ENCODE measurements at regions not wholly inside any gene's neighbourhood (a gene's known extent, or its start where the extent isn't known, plus 50 kb on each side); places are given as distances from the start of the nearest gene placed in this dataset.
A peak's percentile ranks its signal among the peaks of the same experiment; 100 is the strongest.

GRCh38 chr18:57910817-57911216, 107.7 kb upstream of the ATP8B1 start:
- Histone ChIP-seq H3K23me2 (ENCODE audit: insufficient read length, low read depth, low read length, poor library complexity, severe bottlenecking) (no peaks in the 10 kb centered on the region), H2BK5ac (ENCODE audit: insufficient read length, low read length) (no peak overlapping the region), H2BK12ac (ENCODE audit: insufficient read length, low read depth, low read length) (no peak overlapping the region), H2BK15ac (ENCODE audit: low read depth, low read length) (no peak overlapping the region), H3K9me3 (ENCODE audit: control insufficient read depth, low read depth, low read length) (no peaks in the 10 kb centered on the region), H2BK20ac (ENCODE audit: low read depth, low read length, poor library complexity, severe bottlenecking) (no peak overlapping the region), H2BK120ac (ENCODE audit: low read depth, low read length, poor library complexity, severe bottlenecking) (no peak overlapping the region), H3K9ac (ENCODE audit: extremely low read depth, insufficient read length, low read length) (no peak overlapping the region), H3K27ac (ENCODE audit: insufficient read length, low read depth, low read length) (no peak overlapping the region), H3K79me2 (ENCODE audit: insufficient read depth, low read length) (no peaks in the 10 kb centered on the region), H3K79me1 (ENCODE audit: insufficient read depth, low read depth, low read length, poor library complexity, severe bottlenecking) (no peaks in the 10 kb centered on the region), H3K27me3 (ENCODE audit: insufficient read depth, low read length) (no peaks in the 10 kb centered on the region), H3T11ph (ENCODE audit: low read length) (no peak overlapping the region), H3K18ac (ENCODE audit: insufficient read length, low read depth, low read length) (no peak overlapping the region), H3K23ac (ENCODE audit: insufficient read length, low read depth, low read length) (no peak overlapping the region), H2AFZ (ENCODE audit: low read length) (no peak overlapping the region), H4K20me1 (ENCODE audit: control insufficient read depth, insufficient read depth, insufficient read length) (no peaks in the 10 kb centered on the region), H4K8ac (replicated peaks; ENCODE audit: insufficient read length, low read depth, low read length) (no peak overlapping the region), H2AK5ac (ENCODE audit: insufficient read length, low read length) (no peak overlapping the region), H3K4me1 (ENCODE audit: insufficient read depth, low read length) (no peaks in the 10 kb centered on the region; the same call in 1 of the 2 replicates), H3K4ac (ENCODE audit: low read depth, low read length) (no peak overlapping the region), H4K91ac (ENCODE audit: insufficient read length, low read depth, low read length) (no peak overlapping the region), H3K56ac (ENCODE audit: insufficient read length, low read depth, low read length) (no peak overlapping the region), H3K4me2 (ENCODE audit: insufficient read depth, insufficient read length, low read length) (no peak overlapping the region), H4K5ac (ENCODE audit: insufficient read length, low read depth, low read length) (no peak overlapping the region), H3K14ac (ENCODE audit: insufficient read depth, low read length) (no peak overlapping the region)
- H3K9me3 Mint-ChIP-seq, result no peaks in the 10 kb centered on the region
- peak; percentile 73 for DNase-seq
- H3K4me1 Mint-ChIP-seq, result peaks cover 19 to 23% of the 10 kb centered on the region in 2 experiments
- H3K27me3 Mint-ChIP-seq (ENCODE audit: low read depth), result no peaks in the 10 kb centered on the region; the same call in 1 of the 2 replicates
- H3K27ac Mint-ChIP-seq, result no peak overlapping the region
- TF ChIP-seq CTCF (conservative IDR thresholded peaks at IDR 0.05), result peak; percentile 73
- H3K36me3 Mint-ChIP-seq (ENCODE audit: insufficient read depth in 1 of 3, low read depth in 3 of 3), result no peaks in the 10 kb centered on the region; a peak in 1 of 7 replicates
- no peak overlapping the region for H3K4me3 Mint-ChIP-seq
- WGBS (ENCODE audit: extremely low coverage, insufficient read length, low lambda C conversion rate), result no CpG with 5 or more reads among the region's 7 CpGs

Measured in H9 (cell line).